Hypothalamus (tissue), 51 donors: ENCODE measurements at regions not wholly inside any gene's neighbourhood (a gene's known extent, or its start where the extent isn't known, plus 50 kb on each side); places are given as distances from the start of the nearest gene placed in this dataset.

Source experiments
- DNase-seq, 51 donors: peaks; one replicate each; lab custom pipeline; 2025; lab: John Stamatoyannopoulos, UW

DNA sequence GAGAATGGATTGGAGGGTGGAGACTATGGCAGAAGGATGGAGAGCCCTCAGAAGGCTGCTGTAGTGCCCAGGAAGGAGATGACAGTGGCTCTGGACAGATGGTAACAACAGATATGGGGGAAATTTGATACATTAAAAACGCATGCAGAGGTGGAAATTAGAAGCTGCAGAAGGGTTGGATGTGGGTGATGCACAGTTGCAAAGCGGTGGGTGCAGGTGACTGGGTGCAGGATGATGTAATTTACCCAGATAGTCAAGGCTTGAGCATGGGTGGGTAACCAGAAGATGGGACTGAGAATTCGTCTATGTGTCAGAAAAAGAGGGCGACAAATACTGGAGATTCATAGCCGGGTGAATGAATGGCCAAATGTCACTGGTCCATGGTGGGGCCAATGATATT, 570.3 kb downstream of the MN1 start:
- no peak for DNase-seq

DNA sequence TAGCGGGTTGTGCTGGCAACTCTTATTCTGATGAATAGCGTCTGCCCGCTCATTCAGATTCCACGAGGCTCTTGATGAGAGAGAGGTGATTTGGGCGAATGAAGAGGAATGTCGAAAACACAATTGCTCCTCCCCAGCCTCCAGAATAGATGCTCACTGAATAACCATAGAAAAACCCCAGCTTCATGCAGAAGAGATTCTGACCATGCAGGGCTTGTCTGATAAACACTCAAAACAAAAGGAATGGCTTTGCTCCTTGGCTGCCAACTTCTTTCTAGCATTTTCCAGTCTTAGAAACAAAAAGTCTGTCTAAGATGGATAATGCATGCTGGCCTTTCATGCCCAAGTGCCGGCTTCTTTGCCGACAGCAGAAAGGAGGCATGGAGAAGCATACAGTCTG, 569.5 kb downstream of the MN1 start:
- DNase-seq, result no peak

DNA sequence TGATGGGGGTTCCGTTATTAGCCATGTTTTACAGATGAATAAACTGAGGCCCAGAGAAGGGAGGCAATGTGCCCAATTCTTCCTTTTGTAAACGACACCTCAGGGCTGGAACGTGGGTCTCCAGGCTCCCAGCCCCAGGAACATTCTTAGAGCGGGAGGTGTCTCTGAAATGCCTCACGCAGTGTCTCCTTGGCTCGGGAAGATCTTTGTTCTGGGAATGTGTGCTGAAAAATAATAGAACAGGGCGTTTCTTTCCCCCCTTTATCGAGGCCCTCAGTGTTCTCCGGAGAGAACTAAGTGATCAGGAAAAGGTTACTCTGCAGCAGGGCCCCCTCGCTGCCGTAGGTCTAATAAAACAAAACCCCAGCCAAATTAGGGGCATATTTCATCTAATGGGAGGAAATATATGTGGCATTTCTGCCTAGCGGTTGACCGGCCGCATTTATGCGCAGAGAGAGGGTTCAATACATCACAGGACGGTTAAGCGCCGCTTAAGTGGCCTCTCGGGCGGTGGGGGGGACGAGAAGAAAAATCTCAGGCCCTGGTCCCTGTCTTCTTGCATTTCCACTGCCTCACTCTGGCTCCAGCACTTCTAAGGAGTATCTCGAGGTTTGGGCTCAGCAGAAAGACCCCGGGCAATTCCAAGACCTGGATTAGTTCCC, 564.3 kb downstream of the MN1 start:
- DNase-seq, result no peak

GRCh38 chr22:27238935-27239510, 562.5 kb downstream of the MN1 start:
- no peak for DNase-seq

DNA sequence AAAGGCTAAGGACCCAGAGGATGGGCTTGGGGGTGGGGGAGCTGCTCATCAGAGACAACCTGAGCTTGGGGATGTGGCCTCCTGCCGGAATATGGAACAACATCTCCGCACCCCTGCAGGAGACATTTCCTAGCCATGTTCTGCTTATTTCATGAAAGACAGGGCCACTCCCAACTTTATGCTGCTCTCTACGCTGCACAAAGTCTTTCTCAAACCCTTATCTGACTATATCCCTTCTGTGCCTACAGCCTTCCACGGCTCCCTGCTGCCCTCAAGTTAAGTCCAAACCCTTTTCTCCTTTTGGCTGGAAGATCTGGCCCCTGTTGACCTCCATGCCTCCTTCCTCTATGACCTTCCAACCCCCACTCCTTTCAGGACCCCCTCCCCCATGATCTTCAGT, 562.0 kb downstream of the MN1 start:
- no peak for DNase-seq

DNA sequence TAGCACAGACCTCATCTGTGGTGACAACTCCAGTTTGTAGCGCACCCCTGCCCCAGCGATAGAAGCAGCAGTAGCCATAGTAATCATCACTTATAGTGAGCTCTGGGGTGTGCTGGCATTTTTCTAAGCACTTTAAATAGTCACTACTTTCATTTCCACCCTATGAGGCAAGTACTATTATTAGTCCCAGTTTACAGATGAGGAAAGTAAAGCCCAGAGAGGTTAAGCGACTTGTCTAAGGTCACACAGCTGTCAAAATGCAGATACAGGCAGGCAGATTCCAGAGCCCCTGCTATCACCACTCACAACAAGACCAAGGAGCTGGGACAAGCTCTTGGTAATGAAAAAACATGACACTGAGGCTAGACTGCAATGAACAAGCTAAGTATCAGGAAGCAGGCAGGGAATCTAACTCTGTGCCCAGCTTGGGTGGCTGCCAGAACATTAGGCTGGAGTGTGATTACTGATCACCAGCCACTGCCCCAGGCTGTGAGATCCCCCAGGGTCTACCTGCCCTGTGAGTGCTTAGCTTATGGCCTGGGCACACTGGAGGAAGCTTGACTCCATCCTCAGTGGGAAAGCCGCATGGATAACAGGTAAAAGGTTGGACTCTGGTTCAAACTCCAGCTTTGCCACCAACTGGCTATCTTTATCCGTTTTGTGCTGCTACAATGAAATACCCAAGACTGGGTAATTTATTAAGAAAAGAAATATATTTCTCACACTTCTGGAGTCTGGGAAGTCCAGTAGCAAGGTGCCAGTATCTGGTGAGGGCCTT, 561.1 kb downstream of the MN1 start:
- no peak for DNase-seq

GRCh38 chr22:27241430-27242321, 559.9 kb downstream of the MN1 start:
- peak in 33 of 51 donors; percentile 3 to 66 (median 35) for DNase-seq

DNA sequence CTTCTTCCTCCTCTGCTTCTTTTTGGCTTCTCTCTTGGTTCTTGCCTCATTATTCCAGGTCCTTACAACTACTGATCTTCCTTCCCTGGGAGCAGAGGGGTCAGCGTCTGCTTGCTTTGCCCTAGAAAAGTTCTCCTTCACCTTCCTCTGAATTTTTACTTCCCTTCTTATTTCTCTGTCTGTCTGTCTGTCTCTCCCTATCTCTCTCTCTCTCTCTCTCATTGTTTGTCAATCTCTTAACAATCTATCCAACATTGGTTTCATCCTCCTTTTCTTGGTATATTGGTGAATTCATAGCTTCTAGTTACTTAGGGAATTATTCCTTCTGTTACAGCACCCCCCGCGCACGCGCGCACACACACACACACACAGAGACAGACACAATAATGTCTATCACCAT, 559.1 kb downstream of the MN1 start:
- DNase-seq, result no peak

GRCh38 chr22:27242917-27243589, 558.5 kb downstream of the MN1 start:
- no peak for DNase-seq

DNA sequence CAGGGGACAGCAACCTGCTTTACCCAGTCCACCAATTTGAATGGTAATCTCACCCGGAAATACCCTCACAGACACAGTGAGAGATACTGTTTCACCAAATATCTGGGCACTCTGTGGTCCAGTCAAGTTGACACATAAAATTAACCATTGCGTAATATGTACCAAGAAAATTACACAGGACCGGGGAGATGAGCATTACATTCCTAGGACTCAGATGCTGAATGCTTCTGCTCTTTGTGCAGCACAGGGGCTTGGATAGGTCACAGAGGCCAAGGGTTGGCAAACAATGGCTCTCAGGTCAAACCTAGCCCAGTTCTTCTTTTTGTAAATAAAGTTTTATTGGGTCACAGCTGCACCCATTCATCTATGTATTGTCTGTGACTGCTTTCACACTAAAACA, 557.2 kb downstream of the MN1 start:
- DNase-seq, result no peak

DNA sequence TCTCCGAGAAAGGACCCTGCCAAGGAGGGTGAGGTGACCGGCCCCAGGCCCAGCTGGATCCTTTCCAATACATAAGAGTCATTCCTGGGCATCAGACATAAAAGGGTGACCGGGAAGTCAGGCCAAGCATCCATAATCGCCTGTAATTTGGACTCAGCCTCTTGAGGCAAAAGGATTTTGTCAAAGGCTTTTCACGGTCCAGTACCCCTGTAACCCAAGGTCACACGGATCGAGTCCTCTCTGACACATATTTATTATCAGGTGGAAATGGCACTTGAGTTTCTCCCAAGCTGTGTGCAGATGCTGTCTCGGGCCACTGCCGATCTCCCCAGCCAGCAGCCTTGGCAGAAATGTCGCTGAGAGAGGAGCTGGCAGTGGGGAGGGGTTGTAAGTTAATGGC, 556.5 kb downstream of the MN1 start:
- DNase-seq, result no peak

GRCh38 chr22:27246558-27246957, 555.0 kb downstream of the MN1 start:
- no peak for DNase-seq

DNA sequence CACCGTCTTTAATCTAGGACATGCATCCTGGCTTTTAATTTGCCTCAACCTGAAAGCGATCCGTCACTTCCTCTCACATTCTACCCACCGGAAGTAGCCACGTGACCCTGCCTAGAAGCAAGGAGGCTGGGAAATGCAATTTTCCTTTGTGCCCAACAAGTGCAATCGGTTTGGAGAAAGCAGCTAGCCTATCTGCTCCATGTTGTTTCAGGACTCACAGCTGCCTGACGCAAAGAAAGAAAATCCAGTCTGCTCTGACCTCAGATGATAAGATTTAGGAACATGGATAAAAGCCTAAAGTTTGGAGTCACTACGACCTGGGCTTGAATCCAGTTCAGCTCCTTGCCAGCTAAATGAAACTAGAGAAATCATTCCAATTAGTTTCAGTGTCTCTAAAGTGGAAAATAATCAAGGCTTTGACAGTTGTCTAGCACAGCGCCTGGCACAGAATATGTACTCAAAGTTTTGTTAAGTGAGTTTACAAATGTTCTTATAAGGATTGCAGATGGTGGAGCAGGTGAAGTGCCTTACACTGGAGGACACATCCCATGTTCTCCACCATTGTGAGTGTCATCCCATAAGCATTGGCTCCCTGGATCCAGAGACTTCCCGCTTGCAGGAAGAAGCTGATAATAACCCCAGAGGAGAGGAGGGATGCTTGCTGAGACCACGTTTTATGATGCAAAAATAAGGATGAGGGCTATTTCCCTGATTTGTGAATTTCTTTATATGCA, 553.7 kb downstream of the MN1 start:
- no peak for DNase-seq

DNA sequence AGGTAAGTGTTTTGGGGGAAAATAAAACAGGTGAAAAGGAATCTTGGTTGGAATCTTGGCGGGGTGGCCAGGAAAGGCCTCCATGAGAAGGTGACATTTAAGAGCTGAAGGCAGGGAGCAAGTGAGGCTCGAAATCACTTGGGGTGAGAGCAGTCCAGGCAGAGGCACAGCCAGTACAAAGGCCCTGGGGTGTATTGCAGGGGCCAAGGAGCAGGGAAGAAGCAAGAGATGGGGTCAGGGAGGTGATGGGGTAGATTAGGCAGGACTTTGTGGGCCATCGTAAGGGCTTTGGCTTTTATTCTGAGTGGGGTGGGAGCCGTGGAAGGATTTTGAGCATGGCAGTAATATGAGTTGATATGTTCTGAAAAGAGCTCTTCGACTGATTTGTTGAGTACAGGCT, 551.1 kb downstream of the MN1 start:
- DNase-seq, result no peak

DNA sequence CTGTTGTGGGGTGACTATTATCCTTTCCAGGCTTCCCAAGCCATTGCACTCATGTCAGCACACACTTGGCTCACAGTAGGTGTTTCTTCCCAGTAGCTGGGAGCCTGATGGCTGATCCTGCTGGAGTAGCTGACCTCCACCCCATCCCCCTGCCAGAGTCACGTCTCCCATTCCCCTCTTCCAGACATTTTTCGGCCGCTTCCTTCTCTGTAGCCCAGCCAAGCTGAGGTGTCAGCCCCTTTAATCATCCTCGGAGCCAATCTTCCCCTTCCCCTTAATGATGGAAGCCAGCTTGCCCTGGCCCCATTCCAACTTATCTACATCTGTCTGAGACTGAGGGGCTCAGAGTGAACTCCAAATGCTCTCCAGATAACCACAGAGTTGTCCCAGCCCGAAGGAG, 550.7 kb downstream of the MN1 start:
- DNase-seq, result no peak

- DNase-seq, result no peak
These were observed 550.0 kb downstream of the MN1 start for GRCh38 chr22:27251563-27251962.

DNA sequence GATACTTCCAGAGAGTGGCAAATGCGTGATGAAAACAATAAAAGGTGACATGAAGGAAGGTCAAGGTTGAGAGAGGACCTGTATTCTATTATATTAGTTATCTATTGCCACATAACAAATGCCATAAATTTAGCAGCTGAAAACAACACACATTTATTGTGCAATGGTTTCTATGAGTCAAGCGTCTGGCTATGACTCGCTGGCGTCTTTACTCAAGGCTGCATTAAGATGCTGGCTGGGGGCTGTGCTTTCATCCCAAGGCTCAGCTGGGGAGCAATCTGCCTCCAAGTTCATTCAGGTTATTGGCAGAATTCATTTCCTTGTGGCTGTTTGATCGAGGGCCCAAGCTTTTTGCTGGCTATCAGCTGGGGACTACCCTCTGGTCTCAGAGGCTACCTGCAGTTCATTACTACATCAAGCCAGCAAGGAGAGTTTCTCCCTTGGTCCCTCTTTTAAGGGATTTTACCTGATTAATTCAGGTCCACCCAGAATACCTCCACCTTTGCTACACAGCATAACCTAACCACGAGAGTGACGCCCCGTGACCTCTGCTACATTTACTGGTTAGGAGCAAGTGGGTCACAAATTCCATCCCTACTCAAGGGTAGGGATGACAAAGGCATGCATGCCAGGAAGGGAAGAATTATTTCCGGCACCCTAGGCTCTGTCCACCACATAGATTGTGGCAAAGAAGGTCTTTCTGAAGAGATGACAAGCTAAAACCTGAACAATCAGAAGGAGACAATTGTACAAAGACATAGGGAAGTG, 549.1 kb downstream of the MN1 start:
- no peak for DNase-seq

GRCh38 chr22:27253108-27253902, 548.3 kb downstream of the MN1 start:
- no peak for DNase-seq
